ENCODE measurements at regions not wholly inside any gene's neighbourhood (a gene's known extent, or its start where the extent isn't known, plus 50 kb on each side); places are given as distances from the start of the nearest gene placed in this dataset.

DNA sequence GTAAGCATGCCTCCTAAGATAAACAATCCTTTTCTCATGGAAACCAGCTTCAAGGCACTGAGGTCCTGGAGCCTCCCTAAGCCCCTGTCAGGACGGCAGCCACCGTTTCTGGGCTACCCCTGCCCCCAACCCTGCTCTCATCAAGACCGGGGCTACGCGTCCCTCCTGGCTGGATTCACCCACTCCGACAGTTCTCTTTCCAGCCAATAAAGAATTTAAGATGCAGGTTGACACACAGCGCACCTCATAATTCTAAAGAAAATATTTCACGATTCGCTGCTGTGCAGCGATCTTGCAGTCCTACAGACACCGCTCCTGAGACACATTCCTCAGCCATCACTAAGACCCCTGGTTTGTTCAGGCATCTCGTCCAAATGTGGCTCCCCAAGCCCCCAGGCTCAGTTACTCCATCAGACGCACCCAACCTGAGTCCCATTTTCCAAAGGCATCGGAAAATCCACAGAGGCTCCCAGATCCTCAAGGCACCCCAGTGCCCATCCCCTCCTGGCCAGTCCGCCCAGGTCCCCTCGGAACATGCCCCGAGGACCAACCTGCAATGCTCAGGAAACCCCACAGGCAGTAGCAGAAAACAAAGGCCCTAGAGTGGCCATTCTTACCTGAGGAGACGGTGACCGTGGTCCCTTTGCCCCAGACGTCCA is 336.3 kb downstream of the TMEM121 start:
- TF ChIP-seq, protein P1, sequence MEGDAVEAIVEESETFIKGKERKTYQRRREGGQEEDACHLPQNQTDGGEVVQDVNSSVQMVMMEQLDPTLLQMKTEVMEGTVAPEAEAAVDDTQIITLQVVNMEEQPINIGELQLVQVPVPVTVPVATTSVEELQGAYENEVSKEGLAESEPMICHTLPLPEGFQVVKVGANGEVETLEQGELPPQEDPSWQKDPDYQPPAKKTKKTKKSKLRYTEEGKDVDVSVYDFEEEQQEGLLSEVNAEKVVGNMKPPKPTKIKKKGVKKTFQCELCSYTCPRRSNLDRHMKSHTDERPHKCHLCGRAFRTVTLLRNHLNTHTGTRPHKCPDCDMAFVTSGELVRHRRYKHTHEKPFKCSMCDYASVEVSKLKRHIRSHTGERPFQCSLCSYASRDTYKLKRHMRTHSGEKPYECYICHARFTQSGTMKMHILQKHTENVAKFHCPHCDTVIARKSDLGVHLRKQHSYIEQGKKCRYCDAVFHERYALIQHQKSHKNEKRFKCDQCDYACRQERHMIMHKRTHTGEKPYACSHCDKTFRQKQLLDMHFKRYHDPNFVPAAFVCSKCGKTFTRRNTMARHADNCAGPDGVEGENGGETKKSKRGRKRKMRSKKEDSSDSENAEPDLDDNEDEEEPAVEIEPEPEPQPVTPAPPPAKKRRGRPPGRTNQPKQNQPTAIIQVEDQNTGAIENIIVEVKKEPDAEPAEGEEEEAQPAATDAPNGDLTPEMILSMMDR (IDR thresholded peaks at IDR 0.05): no peak
- no peak for TF ChIP-seq FOSL2 (IDR thresholded peaks at IDR 0.05)
- TF ChIP-seq FOSL2 (CRISPR knock-in tag; IDR thresholded peaks at IDR 0.05): no peak
